ENCODE measurements at regions not wholly inside any gene's neighbourhood (a gene's known extent, or its start where the extent isn't known, plus 50 kb on each side); places are given as distances from the start of the nearest gene placed in this dataset.

DNA sequence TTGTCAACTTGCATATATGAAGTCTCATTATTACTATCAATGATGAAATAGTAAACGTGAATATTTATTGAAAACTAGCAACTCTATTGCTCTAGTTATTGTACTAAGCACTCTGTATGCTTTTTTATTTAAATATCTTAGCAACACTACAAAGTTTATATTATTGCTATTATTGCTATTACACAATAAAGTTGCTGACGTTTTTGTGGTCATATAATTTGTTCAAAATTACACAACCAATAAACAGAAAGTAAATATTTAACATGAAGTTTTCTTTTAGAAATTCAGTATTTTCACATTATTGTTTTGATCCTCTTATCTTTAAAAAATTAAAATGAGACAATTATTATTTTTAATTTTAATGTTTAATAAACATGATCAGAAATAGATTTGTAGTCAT lies 1521.1 kb upstream of the PCDH7 start:
- Mint-ChIP-seq H3K4me1 (no peaks in the 10 kb centered on the region), H3K4me3 (no peak overlapping the region), H3K27me3 (no peaks in the 10 kb centered on the region), H3K36me3 (no peaks in the 10 kb centered on the region), H3K27ac (no peak overlapping the region), H3K9me3 (peaks cover 11% of the 10 kb centered on the region)

- Mint-ChIP-seq H3K4me3 (no peak overlapping the region), H3K27ac (no peak overlapping the region), H3K4me1 (no peaks in the 10 kb centered on the region), H3K9me3 (peaks cover 11% of the 10 kb centered on the region), H3K27me3 (no peaks in the 10 kb centered on the region), H3K36me3 (no peaks in the 10 kb centered on the region)
Observed at GRCh38 chr4:29199485-29199884, 1520.7 kb upstream of the PCDH7 start.

GRCh38 chr4:29213020-29213419 lies 1507.1 kb upstream of the PCDH7 start:
- Mint-ChIP-seq H3K9me3 (peaks cover 3% of the 10 kb centered on the region), H3K4me3 (no peak overlapping the region), H3K36me3 (no peaks in the 10 kb centered on the region), H3K4me1 (no peaks in the 10 kb centered on the region), H3K27ac (no peak overlapping the region), H3K27me3 (no peaks in the 10 kb centered on the region)

GRCh38 chr4:29220761-29221160 lies 1499.4 kb upstream of the PCDH7 start:
- Mint-ChIP-seq H3K36me3 (no peaks in the 10 kb centered on the region), H3K4me1 (no peaks in the 10 kb centered on the region), H3K4me3 (no peak overlapping the region), H3K27me3 (no peaks in the 10 kb centered on the region), H3K27ac (no peak overlapping the region), H3K9me3 (no peaks in the 10 kb centered on the region)

DNA sequence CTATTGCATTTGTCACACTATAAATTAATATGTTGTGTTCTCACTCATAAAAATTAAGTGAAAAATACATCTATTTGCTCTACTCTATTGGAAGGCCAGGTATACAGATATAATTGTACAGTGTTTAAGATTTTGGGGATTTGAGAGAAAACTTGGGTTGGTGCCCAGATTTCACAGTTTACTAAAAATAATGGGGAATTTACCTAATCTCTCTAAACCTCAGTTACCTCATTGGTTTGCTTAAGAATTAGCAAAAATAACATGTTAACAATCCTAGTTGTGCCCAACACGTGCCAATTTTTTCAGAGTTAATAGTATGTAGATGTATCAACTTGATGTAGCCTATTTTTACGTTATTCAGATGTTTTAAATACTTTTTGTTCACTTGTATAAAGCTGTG lies 1495.3 kb upstream of the PCDH7 start:
- Mint-ChIP-seq H3K4me1 (no peaks in the 10 kb centered on the region), H3K4me3 (no peak overlapping the region), H3K27ac (no peak overlapping the region), H3K9me3 (no peaks in the 10 kb centered on the region), H3K36me3 (no peaks in the 10 kb centered on the region), H3K27me3 (no peaks in the 10 kb centered on the region)

DNA sequence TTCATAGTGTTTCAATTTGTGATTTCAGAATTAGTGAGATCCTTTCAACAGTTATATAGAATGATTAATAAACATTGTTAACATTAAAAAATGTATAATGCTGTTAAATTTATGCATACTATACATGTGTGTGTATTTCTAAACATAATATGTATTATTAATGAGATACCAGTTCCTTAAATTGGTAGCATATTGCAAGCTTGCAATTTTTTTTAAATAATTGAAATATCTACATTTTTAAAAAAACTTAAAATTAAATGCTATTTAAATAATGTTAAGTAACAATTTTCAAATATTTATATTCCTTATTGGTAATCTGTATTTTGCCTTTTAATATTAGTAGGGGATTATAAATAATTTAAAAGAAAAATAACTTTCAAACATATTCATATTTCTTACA lies 1479.5 kb upstream of the PCDH7 start:
- Mint-ChIP-seq H3K9me3 (peaks cover 8% of the 10 kb centered on the region), H3K4me1 (no peaks in the 10 kb centered on the region), H3K27me3 (no peaks in the 10 kb centered on the region), H3K36me3 (no peaks in the 10 kb centered on the region), H3K27ac (no peak overlapping the region), H3K4me3 (no peak overlapping the region)

GRCh38 chr4:29243054-29243453 lies 1477.1 kb upstream of the PCDH7 start:
- no peaks in the 10 kb centered on the region for H3K27me3 Mint-ChIP-seq
- H3K27ac Mint-ChIP-seq = no peak overlapping the region
- peaks cover 5% of the 10 kb centered on the region for H3K9me3 Mint-ChIP-seq
- no peak overlapping the region for H3K4me3 Mint-ChIP-seq
- no peaks in the 10 kb centered on the region for H3K36me3 Mint-ChIP-seq
- no peaks in the 10 kb centered on the region for H3K4me1 Mint-ChIP-seq

DNA sequence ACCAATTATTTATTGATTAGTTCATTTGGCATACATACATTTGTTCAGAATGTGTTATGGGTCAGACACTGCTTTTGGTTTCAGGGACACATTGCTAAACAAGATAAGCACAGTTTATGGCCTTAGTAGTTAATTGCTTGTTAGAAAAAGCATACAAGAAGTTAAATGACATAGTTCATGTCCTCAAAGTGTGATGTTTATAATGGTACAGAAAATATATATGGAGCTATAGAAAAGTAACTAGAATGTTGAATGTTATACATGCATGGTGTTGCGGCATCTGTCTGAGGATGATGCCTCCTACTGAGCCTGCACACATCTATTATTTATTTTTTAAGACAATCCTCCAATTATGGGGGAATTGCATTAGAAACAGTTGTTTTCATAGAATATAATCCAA lies 1476.3 kb upstream of the PCDH7 start:
- Mint-ChIP-seq H3K27me3 (no peaks in the 10 kb centered on the region), H3K4me3 (no peak overlapping the region), H3K36me3 (no peaks in the 10 kb centered on the region), H3K4me1 (no peaks in the 10 kb centered on the region), H3K27ac (no peak overlapping the region), H3K9me3 (peaks cover 7% of the 10 kb centered on the region)

GRCh38 chr4:29259556-29259955 lies 1460.6 kb upstream of the PCDH7 start:
- Mint-ChIP-seq H3K27me3 (no peaks in the 10 kb centered on the region), H3K9me3 (peaks cover 12% of the 10 kb centered on the region), H3K36me3 (no peaks in the 10 kb centered on the region), H3K4me3 (no peak overlapping the region), H3K27ac (no peak overlapping the region), H3K4me1 (no peaks in the 10 kb centered on the region)

DNA sequence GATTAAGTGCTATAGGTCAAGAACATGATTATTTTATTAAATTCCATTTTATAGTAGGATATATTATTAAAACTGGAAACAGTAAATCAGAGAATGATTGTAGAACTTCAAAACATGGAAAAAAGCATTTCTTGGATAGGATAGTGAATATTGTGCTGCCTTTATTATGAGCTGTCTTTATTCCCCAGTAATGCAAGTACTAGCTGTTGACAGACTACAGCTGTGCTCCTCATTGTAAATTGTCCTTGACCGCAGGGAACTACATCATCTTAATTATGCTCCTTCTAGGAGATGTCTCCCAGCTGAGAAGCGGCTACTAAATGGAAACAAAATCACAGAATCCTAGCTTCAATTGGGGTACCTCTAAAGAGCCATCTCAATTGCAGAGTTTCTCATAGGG lies 1457.2 kb upstream of the PCDH7 start:
- Mint-ChIP-seq H3K27ac (no peak overlapping the region), H3K9me3 (peaks cover 20% of the 10 kb centered on the region), H3K27me3 (no peaks in the 10 kb centered on the region), H3K36me3 (no peaks in the 10 kb centered on the region), H3K4me3 (no peak overlapping the region), H3K4me1 (no peaks in the 10 kb centered on the region)

- Mint-ChIP-seq H3K27me3 (no peaks in the 10 kb centered on the region), H3K36me3 (no peaks in the 10 kb centered on the region), H3K4me1 (no peaks in the 10 kb centered on the region), H3K4me3 (no peak overlapping the region), H3K27ac (no peak overlapping the region), H3K9me3 (peaks cover 10% of the 10 kb centered on the region)
Observed at GRCh38 chr4:29276150-29276549, 1444.0 kb upstream of the PCDH7 start.

GRCh38 chr4:29277381-29277780 lies 1442.8 kb upstream of the PCDH7 start:
- Mint-ChIP-seq H3K4me3 (no peak overlapping the region), H3K4me1 (no peaks in the 10 kb centered on the region), H3K27ac (no peak overlapping the region), H3K9me3 (peaks cover 6% of the 10 kb centered on the region), H3K36me3 (no peaks in the 10 kb centered on the region), H3K27me3 (no peaks in the 10 kb centered on the region)

- H3K4me1 Mint-ChIP-seq = no peaks in the 10 kb centered on the region
- H3K27me3 Mint-ChIP-seq = no peaks in the 10 kb centered on the region
- no peak overlapping the region for H3K27ac Mint-ChIP-seq
- H3K36me3 Mint-ChIP-seq = no peaks in the 10 kb centered on the region
- peaks cover 8% of the 10 kb centered on the region for H3K9me3 Mint-ChIP-seq
- no peak overlapping the region for H3K4me3 Mint-ChIP-seq
Observed at GRCh38 chr4:29278585-29278984, 1441.6 kb upstream of the PCDH7 start.

GRCh38 chr4:29289118-29289517 lies 1431.1 kb upstream of the PCDH7 start:
- Mint-ChIP-seq H3K27ac (no peak overlapping the region), H3K27me3 (no peaks in the 10 kb centered on the region), H3K36me3 (no peaks in the 10 kb centered on the region), H3K9me3 (peaks cover 7% of the 10 kb centered on the region), H3K4me1 (no peaks in the 10 kb centered on the region), H3K4me3 (no peak overlapping the region)

- no peak overlapping the region for H3K27ac Mint-ChIP-seq
Observed at GRCh38 chr4:29295280-29295679, 1424.9 kb upstream of the PCDH7 start.

GRCh38 chr4:29304595-29304994 lies 1415.6 kb upstream of the PCDH7 start:
- no peaks in the 10 kb centered on the region for H3K36me3 Mint-ChIP-seq
- H3K4me1 Mint-ChIP-seq = no peaks in the 10 kb centered on the region
- H3K27me3 Mint-ChIP-seq = no peaks in the 10 kb centered on the region
- H3K9me3 Mint-ChIP-seq = peaks cover 6% of the 10 kb centered on the region
- no peak overlapping the region for H3K27ac Mint-ChIP-seq
- H3K4me3 Mint-ChIP-seq = no peak overlapping the region

More at GRCh38 chr4:29295280-29295679, 1424.9 kb upstream of the PCDH7 start:
- Mint-ChIP-seq H3K4me3 (no peak overlapping the region), H3K4me1 (no peaks in the 10 kb centered on the region), H3K27me3 (no peaks in the 10 kb centered on the region), H3K9me3 (no peaks in the 10 kb centered on the region), H3K36me3 (no peaks in the 10 kb centered on the region)

- H3K9me3 Mint-ChIP-seq = peaks cover 9% of the 10 kb centered on the region
- H3K4me3 Mint-ChIP-seq = no peak overlapping the region
- H3K4me1 Mint-ChIP-seq = no peaks in the 10 kb centered on the region
- no peaks in the 10 kb centered on the region for H3K27me3 Mint-ChIP-seq
- no peak overlapping the region for H3K27ac Mint-ChIP-seq
- H3K36me3 Mint-ChIP-seq = no peaks in the 10 kb centered on the region
Observed at GRCh38 chr4:29307256-29307655, 1412.9 kb upstream of the PCDH7 start.

Measured in activated naive CD4-positive, alpha-beta T cell treated with anti-CD3 and anti-CD28 coated beads, Interleukin-2, amount 50 U/mL, for 24 hours (primary cell).